ENCODE measurements at regions not wholly inside any gene's neighbourhood (a gene's known extent, or its start where the extent isn't known, plus 50 kb on each side); places are given as distances from the start of the nearest gene placed in this dataset.
A peak's percentile ranks its signal among the peaks of the same experiment; 100 is the strongest.

GRCh38 chr4:24287096-24287495 lies 297.3 kb downstream of the DHX15 start:
- DNase-seq (ENCODE audit: low read depth in 2 of 2), result no peak

- DNase-seq (ENCODE audit: low read depth in 2 of 2), result no peak
These were observed 298.6 kb downstream of the DHX15 start for GRCh38 chr4:24285759-24286158.

- no peak for DNase-seq (ENCODE audit: low read depth in 2 of 2)
These were observed 301.9 kb downstream of the DHX15 start for GRCh38 chr4:24282446-24282845.

DNA sequence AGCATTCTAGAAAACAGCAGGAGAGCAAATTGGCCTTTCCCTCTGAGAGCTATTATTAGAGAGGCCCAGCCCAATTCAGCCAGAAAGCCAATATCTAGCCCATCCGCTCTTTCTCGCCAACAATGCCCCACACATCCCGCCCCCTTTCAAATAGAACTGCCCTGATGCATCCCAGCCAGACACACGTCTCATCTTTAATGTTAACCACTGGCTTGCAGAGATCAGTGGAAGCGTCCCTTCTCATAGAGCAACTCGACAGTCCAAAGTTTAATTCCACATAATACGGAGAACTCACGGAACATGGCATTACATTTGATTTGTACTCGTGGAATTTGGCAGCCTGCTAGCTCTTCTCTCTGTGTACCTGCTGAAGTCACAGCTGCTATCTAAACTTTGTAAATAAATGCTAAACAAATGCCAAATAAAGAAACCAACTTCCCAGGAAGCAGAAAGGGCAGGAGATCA lies 304.4 kb downstream of the DHX15 start:
- no peak for DNase-seq (ENCODE audit: low read depth in 2 of 2)

GRCh38 chr4:24279469-24279868 lies 304.9 kb downstream of the DHX15 start:
- DNase-seq (ENCODE audit: low read depth in 2 of 2), result no peak

DNA sequence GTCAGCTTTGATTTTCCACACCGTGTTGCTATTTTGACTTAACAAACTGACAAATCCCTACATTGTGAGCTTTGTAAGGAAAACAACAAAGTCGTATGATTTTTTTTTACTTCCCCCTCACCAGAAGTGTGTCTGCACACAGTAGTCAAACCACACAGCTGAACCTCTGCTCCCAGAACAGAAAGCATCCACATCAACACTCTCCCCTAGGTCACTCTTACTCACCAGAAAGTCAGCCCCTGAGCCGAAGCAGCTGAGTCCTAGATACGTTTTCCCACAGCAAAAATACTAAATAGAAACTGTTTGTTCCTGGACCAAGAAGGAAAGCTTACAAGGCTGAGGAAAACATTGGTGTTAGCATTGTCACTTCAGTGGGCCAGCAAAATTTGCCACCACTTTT lies 305.7 kb downstream of the DHX15 start:
- no peak for DNase-seq (ENCODE audit: low read depth in 2 of 2)

DNA sequence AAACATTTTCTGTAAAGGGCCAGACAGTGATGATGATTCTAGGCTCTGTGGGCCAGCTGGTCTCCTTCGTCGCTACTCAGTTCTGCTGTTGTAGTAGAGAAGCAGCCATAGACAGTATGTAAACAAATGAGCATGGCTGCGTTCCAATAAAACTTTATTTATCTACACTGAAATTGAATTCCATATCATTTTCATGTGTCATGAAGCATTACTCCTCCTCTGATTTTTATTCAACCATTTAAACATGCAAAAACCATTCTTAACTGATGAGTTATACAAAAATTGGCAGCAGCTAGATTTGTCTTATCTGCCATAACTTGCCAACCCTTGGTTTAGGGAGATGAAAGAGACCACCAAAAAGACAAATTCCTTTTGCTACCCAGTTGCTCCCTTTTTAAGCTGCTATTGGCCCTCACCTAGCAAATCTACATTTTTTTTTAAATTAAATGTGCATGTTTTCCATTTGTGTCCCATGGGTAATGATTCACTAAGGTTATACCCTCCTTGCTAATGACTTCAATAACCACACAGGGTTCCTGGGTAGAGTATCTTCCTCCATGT lies 309.9 kb downstream of the DHX15 start:
- DNase-seq (ENCODE audit: low read depth in 2 of 2), result no peak

DNA sequence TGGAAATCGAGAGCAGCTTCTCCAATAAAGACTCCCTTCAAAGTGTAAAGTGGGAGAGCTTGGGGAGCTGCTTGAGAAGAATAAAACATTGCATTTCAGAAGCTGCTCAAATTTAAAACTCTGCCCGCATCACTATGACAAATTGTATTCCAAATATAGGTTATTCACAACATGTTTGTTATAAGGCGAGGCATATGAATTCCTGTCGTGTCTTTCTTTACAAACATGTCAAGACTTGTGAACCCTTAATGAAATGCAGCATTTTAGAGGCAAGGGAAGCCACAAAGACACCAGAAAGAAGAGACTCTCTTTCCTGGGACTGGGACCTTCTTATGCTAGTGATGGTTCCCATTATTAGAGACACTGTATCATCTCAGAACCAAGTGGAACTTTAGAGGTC lies 311.2 kb downstream of the DHX15 start:
- DNase-seq (ENCODE audit: low read depth in 2 of 2), result no peak

- DNase-seq (ENCODE audit: low read depth in 2 of 2), result no peak
These were observed 317.2 kb downstream of the DHX15 start for GRCh38 chr4:24266951-24267722.

GRCh38 chr4:24265989-24266388 lies 318.4 kb downstream of the DHX15 start:
- DNase-seq (ENCODE audit: low read depth in 2 of 2), result no peak

DNA sequence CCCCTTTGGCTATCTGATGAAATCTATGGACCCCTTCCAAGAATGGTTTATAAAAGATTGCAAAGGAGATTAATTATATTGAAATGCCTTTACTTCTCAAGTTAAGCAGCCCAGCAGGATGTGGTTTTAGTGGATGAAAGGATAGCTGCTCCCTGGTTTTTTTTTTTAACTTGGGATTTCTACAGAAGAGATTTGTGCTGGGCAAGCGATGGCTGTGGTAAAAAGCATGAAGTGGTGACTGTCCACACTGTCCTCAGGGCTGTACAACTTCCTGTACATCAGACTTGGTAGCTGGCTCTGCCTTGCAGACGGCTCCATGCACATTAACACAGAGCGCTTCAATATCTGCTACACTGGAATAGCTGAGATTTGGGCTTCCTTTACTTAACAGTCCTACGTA lies 321.7 kb downstream of the DHX15 start:
- no peak for DNase-seq (ENCODE audit: low read depth in 2 of 2)

GRCh38 chr4:24262084-24262483 lies 322.3 kb downstream of the DHX15 start:
- no peak for DNase-seq (ENCODE audit: low read depth in 2 of 2)

GRCh38 chr4:24260923-24261564 lies 323.3 kb downstream of the DHX15 start:
- DNase-seq (ENCODE audit: low read depth in 2 of 2), result no peak

DNA sequence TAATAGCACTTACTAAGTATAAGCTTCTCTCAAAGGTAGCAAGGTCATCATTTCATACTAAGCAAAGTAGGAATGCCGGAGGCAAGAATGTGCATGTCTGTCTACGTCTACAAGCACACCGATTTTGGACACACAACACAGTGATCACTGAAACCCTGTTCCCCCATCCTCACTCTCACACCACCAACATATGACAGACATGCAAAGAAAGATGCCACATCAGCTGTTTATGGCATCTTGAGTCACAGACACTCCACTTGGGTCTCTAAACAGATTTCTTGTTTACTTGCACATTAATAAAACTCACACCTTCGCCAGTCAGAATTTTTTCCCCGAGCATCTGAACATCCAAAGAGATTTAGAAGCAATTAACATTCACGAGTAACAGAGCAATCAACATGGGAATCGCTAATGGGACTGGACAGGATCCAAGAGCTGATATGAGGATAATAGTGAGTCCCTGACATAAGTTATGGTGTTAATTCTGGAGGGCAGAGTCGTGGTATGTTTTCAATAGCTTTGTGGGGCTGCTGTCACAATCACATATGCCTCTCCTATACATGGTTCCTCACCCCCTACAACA lies 324.1 kb downstream of the DHX15 start:
- no peak for DNase-seq (ENCODE audit: low read depth in 2 of 2)

DNA sequence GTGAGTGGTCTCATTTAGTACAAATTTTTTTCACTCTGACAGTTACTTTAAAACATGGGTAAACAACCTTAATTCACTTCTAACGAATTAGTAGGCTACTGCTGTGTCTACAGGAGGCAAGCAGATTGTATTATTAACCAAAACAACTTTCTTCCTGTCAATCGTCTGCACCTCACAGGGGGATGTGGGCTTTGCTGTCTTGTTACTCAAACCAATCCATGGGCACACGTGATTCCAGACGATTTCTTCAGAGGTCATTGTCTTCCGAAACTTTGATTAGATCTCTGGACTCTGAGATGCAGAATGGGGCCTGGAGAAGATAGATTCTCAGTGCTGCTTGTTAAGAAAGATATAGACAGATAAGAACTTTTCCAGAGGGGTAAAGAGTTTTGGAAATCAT lies 327.8 kb downstream of the DHX15 start:
- no peak for DNase-seq (ENCODE audit: low read depth in 2 of 2)

- DNase-seq (ENCODE audit: low read depth in 2 of 2), result no peak
These were observed 328.3 kb downstream of the DHX15 start for GRCh38 chr4:24256066-24256465.

DNA sequence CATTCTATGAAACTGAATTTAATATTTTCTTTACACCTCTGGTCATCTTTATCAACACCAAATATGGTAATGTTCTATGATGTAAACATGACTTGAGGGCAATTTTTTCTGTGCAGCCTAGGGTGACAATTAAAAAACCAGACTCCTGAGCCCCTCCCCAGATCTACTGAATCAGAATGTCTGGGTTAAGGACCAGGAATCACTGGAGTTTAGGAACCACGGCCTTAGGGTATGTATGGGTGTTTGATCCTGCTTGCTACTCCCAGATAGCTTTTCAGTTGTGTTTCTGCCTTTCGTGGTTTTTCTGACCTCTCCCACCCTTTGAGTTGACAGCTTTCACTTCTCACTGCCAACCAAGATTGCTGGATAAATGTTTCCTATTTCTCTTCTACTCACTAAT lies 332.2 kb downstream of the DHX15 start:
- DNase-seq (ENCODE audit: low read depth in 2 of 2), result no peak

- no peak for DNase-seq (ENCODE audit: low read depth in 2 of 2)
These were observed 332.8 kb downstream of the DHX15 start for GRCh38 chr4:24251589-24251988.

GRCh38 chr4:24249972-24250371 lies 334.4 kb downstream of the DHX15 start:
- DNase-seq (ENCODE audit: low read depth in 2 of 2), result no peak

DNA sequence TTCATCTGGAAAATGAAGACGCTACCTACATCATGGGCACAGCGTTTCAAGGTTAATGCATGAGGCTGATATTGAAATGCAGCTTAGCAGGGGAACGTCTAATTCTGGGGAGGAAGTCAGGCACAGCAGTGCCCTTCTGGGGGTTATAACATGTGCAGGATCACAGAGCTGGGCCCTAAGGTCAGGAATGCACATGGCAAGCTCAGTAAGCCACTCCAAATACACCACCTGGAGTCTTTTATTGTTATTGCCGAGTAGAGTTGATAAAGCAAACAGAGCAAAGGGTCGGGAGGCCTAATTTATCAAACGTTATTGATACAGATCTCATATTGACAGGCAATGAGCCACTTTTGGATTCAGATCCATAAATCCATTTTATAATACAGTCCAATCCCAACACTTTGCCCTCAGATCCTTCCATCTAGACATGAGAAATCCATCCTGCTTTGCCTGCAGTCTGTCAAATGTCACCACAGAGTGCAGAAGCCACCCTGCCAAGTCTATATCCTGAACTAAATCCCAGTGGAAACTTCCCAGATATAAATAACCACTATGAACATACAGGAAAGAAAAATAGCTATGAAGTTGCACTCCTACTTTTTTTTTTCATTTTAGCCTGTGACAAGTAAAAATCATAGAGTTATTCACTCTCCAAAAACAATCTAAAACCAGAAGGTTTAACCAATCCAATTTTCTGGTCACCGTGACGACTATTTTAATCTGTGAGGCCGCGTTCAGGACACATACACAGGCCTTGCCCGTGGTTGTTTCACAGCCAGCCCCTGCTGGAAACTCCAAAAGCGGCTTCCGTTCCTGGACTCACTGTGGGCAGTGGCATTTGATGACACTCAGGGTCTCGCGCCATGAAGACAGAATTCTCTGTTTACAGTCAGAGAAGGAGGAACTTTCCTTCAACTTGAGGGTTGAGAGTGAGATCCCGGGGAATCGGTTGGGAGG lies 335.4 kb downstream of the DHX15 start:
- DNase-seq (ENCODE audit: low read depth in 2 of 2), result peak in 1 of 2 donors; percentile 57

DNA sequence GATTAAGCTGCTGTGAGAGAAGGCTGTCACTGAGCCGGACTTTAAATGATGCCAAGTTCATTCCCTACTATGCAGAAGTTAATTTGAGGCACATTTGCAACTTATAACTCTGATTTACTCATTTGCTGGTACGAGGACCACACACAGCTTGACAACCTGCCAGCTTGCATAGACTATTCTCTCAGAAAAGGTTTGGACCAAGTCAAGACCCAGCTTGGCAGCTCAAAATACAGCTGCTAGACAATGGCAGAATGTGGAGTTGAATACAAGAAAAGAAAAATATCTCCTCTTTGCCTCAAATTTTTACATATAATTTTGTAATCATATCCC lies 338.9 kb downstream of the DHX15 start:
- DNase-seq (ENCODE audit: low read depth in 2 of 2), result no peak

All from dermis microvascular lymphatic vessel endothelial cell (primary cell).